H1 (cell line): ENCODE measurements at regions not wholly inside any gene's neighbourhood (a gene's known extent, or its start where the extent isn't known, plus 50 kb on each side); places are given as distances from the start of the nearest gene placed in this dataset.

Experiments
- CTCF ChIA-PET: fragments of 300-600 bp; sonication (Branson Sonifier 250); formaldehyde crosslinking; loops from one replicate; lab custom pipeline; 2021; ENCODE audit not compliant: partially characterized antibody; lab: Charles Lee
- POLR2A ChIA-PET: fragments of 300-600 bp; sonication (Branson Sonifier 250); formaldehyde crosslinking; loops from one replicate; lab custom pipeline; 2021; ENCODE audit warnings: inconsistent platforms; ENCODE audit not compliant: partially characterized antibody; lab: Charles Lee
- DNase-seq, 2 experiments: peaks; one replicate each; pipeline versions ENCODE4 v3.0.0 to v3.0.0-alpha.2; 2010 to 2022; ENCODE audit warnings: low spot score in 2 of 2, low read depth in 1 of 2, mixed read lengths in 1 of 2
- FAIRE-seq: peaks from 2 replicates; lab custom pipeline; 2011; peaks lifted over from hg19 to GRCh38; lab: Jason Lieb, UNC
- H2AFZ ChIP-seq: 2 replicates; pipeline ENCODE4 v1.8.1; 2012; ENCODE audit warnings: low read length, inconsistent platforms
- H2AK5ac ChIP-seq: 2 replicates; pipeline ENCODE4 v1.6.1; 2013; ENCODE audit warnings: low read depth, low read length
- H2BK120ac ChIP-seq: replicated peaks from 2 replicates; pipeline ENCODE3; 2013; ENCODE audit warnings: low read depth, low read length, inconsistent platforms
- H2BK12ac ChIP-seq: 2 replicates; pipeline ENCODE4 v1.6.1; 2013; ENCODE audit warnings: low read depth, low read length
- H2BK15ac ChIP-seq: 2 replicates; pipeline ENCODE4 v1.6.1; 2013; ENCODE audit warnings: low read length
- H2BK20ac ChIP-seq: 2 replicates; pipeline ENCODE4 v1.6.1; 2013; ENCODE audit warnings: low read length
- H2BK5ac ChIP-seq: 2 replicates; pipeline ENCODE4 v1.6.1; 2013; ENCODE audit warnings: low read depth, low read length
- H3K14ac ChIP-seq: 2 replicates; pipeline ENCODE4 v1.6.1; 2013; ENCODE audit warnings: inconsistent platforms; ENCODE audit not compliant: insufficient read length
- H3K18ac ChIP-seq: 2 replicates; pipeline ENCODE4 v1.6.1; 2013; ENCODE audit warnings: low read length; ENCODE audit errors: extremely low read depth
- H3K23ac ChIP-seq: 2 replicates; pipeline ENCODE4 v1.6.1; 2013; ENCODE audit warnings: inconsistent platforms; ENCODE audit not compliant: insufficient read length
- H3K23me2 ChIP-seq: 2 replicates; pipeline ENCODE4 v1.6.1; 2013; ENCODE audit warnings: low read depth, low read length
- H3K27ac ChIP-seq: 2 replicates; pipeline ENCODE4 v1.6.1; 2011; ENCODE audit warnings: low read depth, low read length, inconsistent platforms
- H3K27me3 ChIP-seq, 4 experiments: replicated peaks in 1 of 4; 1 replicate in 1 of 4; 2 replicates in 3 of 4; pipeline versions ENCODE4 v1.6.1 to v1.8.1; 2011 to 2013; ENCODE audit warnings: low read length in 3 of 4, mild to moderate bottlenecking in 3 of 4, inconsistent platforms in 2 of 4, mixed read lengths in 2 of 4, moderate library complexity in 1 of 4; ENCODE audit not compliant: control insufficient read depth in 3 of 4, insufficient read depth in 3 of 4; ENCODE audit errors: extremely low read depth in 1 of 4
- H3K36me3 ChIP-seq, 4 experiments: 2 replicates each; pipeline versions ENCODE4 v1.6.1 to v1.8.1; 2011 to 2013; ENCODE audit warnings: mild to moderate bottlenecking in 4 of 4, low read length in 3 of 4, moderate library complexity in 2 of 4, control low read depth in 1 of 4, inconsistent platforms in 1 of 4; ENCODE audit not compliant: insufficient read depth in 4 of 4, control insufficient read depth in 2 of 4
- H3K4ac ChIP-seq: replicated peaks from 2 replicates; pipeline ENCODE3; 2013; ENCODE audit warnings: low read length, low read depth, mixed read lengths, inconsistent platforms; ENCODE audit not compliant: insufficient read length
- H3K4me1 ChIP-seq, 4 experiments: replicated peaks in 1 of 4; 1 replicate in 1 of 4; 2 replicates in 3 of 4; pipeline versions ENCODE4 v1.6.1 to v1.8.1; 2011 to 2013; ENCODE audit warnings: low read length in 3 of 4, inconsistent platforms in 2 of 4, mixed read lengths in 1 of 4; ENCODE audit not compliant: insufficient read depth in 4 of 4, control insufficient read depth in 3 of 4
- H3K4me2 ChIP-seq, 2 experiments: 2 replicates each; pipeline versions ENCODE4 v1.6.1 to v1.8.1; 2011 to 2013; ENCODE audit warnings: low read depth in 2 of 2, low read length in 2 of 2, control low read depth in 1 of 2, inconsistent platforms in 1 of 2, mild to moderate bottlenecking in 1 of 2; ENCODE audit not compliant: insufficient read depth in 1 of 2
- H3K4me3 ChIP-seq, 4 experiments: fragments of 200-600, 300-600 bp in 1 of 4; sonication (generic), shearing (Covaris generic), sonication (Bioruptor Twin) in 1 of 4; 2 replicates each; pipeline versions ENCODE4 v1.5.1 to v1.8.1; 2011 to 2016; ENCODE audit warnings: low read length in 4 of 4, low read depth in 3 of 4, control low read depth in 2 of 4, inconsistent platforms in 2 of 4, mild to moderate bottlenecking in 2 of 4, mixed read lengths in 1 of 4, moderate library complexity in 1 of 4; ENCODE audit not compliant: insufficient read depth in 2 of 4; ENCODE audit errors: extremely low read depth in 1 of 4
- H3K56ac ChIP-seq: replicated peaks from 2 replicates; pipeline ENCODE3; 2013; ENCODE audit warnings: low read depth, mild to moderate bottlenecking, mixed read lengths, low read length, inconsistent platforms; ENCODE audit not compliant: insufficient read length
- H3K79me1 ChIP-seq: 2 replicates; pipeline ENCODE4 v1.6.1; 2013; ENCODE audit warnings: low read depth, low read length, control low read depth
- H3K79me2 ChIP-seq, 2 experiments: 2 replicates each; pipeline versions ENCODE4 v1.6.1 to v1.8.1; 2012 to 2013; ENCODE audit warnings: low read length in 2 of 2, mild to moderate bottlenecking in 2 of 2, inconsistent platforms in 1 of 2; ENCODE audit not compliant: insufficient read depth in 2 of 2, control insufficient read depth in 1 of 2
- H3K9ac ChIP-seq, 4 experiments: replicated peaks in 1 of 4; 1 replicate in 1 of 4; 2 replicates in 3 of 4; pipeline versions ENCODE4 v1.6.1 to v1.8.1; 2011 to 2013; ENCODE audit warnings: low read depth in 3 of 4, low read length in 3 of 4, control low read depth in 2 of 4, mild to moderate bottlenecking in 2 of 4, moderate library complexity in 2 of 4, inconsistent platforms in 1 of 4; ENCODE audit errors: extremely low read depth in 1 of 4
- H3K9me3 ChIP-seq, 2 experiments: 2 replicates each; pipeline versions ENCODE4 v1.6.1 to v1.8.1; 2012 to 2013; ENCODE audit warnings: mild to moderate bottlenecking in 2 of 2, moderate library complexity in 2 of 2, control low read depth in 1 of 2, inconsistent platforms in 1 of 2, low read depth in 1 of 2, low read length in 1 of 2, mixed read lengths in 1 of 2; ENCODE audit not compliant: insufficient read depth in 2 of 2
- H4K20me1 ChIP-seq, 2 experiments: replicated peaks in 1 of 2; 2 replicates each; pipeline versions ENCODE3 to v1.8.1; 2011 to 2013; ENCODE audit warnings: inconsistent platforms in 2 of 2, low read length in 2 of 2, mild to moderate bottlenecking in 1 of 2; ENCODE audit not compliant: insufficient read depth in 2 of 2, control insufficient read depth in 1 of 2
- H4K5ac ChIP-seq: 2 replicates; pipeline ENCODE4 v1.6.1; 2013; ENCODE audit warnings: low read length, low read depth, mixed read lengths, inconsistent platforms; ENCODE audit not compliant: insufficient read length
- H4K8ac ChIP-seq: 2 replicates; pipeline ENCODE4 v1.8.0; 2013; ENCODE audit warnings: mild to moderate bottlenecking, moderate library complexity, low read length, inconsistent platforms; ENCODE audit not compliant: insufficient read depth; ENCODE audit errors: extremely low read depth
- H4K91ac ChIP-seq: replicated peaks from 2 replicates; pipeline ENCODE3; 2013; ENCODE audit warnings: low read length, mixed read lengths, inconsistent platforms; ENCODE audit not compliant: insufficient read length
- ASH2L ChIP-seq: fragments of 200-600, 300-600 bp; sonication (generic); IDR thresholded peaks from one replicate; pipeline ENCODE4 v1.7.1; 2017; ENCODE audit warnings: low read length
- CBX8 ChIP-seq: fragments of 300-800, 300-1000 bp; sonication (generic); IDR thresholded peaks from 2 replicates; pipeline ENCODE4 v1.7.1; 2016; ENCODE audit warnings: low read depth, low read length, borderline replicate concordance
- CHD2 ChIP-seq: IDR thresholded peaks from 2 replicates; pipeline ENCODE4 v1.6.1; 2012; ENCODE audit warnings: low read length, improper control_type of control experiment
- CREB1 ChIP-seq: IDR thresholded peaks from 2 replicates; pipeline ENCODE4 v1.6.1; 2012; ENCODE audit warnings: inconsistent platforms
- E2F6 ChIP-seq: IDR thresholded peaks from 2 replicates; pipeline ENCODE4 v1.6.1; 2012; ENCODE audit warnings: inconsistent platforms
- FOSL1 ChIP-seq: IDR thresholded peaks from 2 replicates; pipeline ENCODE4 v1.6.1; 2011; ENCODE audit warnings: mild to moderate bottlenecking, low read depth, low read length, moderate library complexity; ENCODE audit not compliant: insufficient read depth
- JUND ChIP-seq: IDR thresholded peaks from 2 replicates; pipeline ENCODE4 v1.6.1; 2011; ENCODE audit warnings: mild to moderate bottlenecking, improper control_type of control experiment, low read length
- PHF8 ChIP-seq: fragments of 200-600 bp; sonication (generic); conservative IDR thresholded peaks from 2 replicates; pipeline ENCODE4 v1.7.1; 2012; ENCODE audit warnings: low read depth, mild to moderate bottlenecking, inconsistent platforms, low read length, moderate library complexity
- RNF2 ChIP-seq: fragments of 200-900, 300-1000 bp; sonication (generic); IDR thresholded peaks from 2 replicates; pipeline ENCODE4 v1.7.1; 2016; ENCODE audit warnings: borderline replicate concordance, low read depth, mild to moderate bottlenecking, antibody characterized with exemption, low read length; ENCODE audit not compliant: poor library complexity, severe bottlenecking; ENCODE audit errors: missing control alignments
- SIRT6 ChIP-seq: IDR thresholded peaks from one replicate; pipeline ENCODE4 v1.7.1; 2012; ENCODE audit warnings: low read length, inconsistent platforms
- SP4 ChIP-seq: IDR thresholded peaks from 2 replicates; pipeline ENCODE4 v1.6.1; 2012; ENCODE audit warnings: low read length, inconsistent platforms
- TAF7 ChIP-seq: optimal IDR thresholded peaks from 2 replicates; pipeline ENCODE3; 2011; ENCODE audit warnings: low read depth, mild to moderate bottlenecking, inconsistent platforms, low read length, moderate library complexity, borderline replicate concordance
- YY1 ChIP-seq: IDR thresholded peaks from 2 replicates; pipeline ENCODE4 v1.6.1; 2011; ENCODE audit warnings: low read depth, mild to moderate bottlenecking, low read length
- ZNF274 ChIP-seq: IDR thresholded peaks from 2 replicates; pipeline ENCODE4 v1.7.0; 2012; ENCODE audit warnings: low read length, borderline replicate concordance; ENCODE audit errors: extremely low read depth

DNA sequence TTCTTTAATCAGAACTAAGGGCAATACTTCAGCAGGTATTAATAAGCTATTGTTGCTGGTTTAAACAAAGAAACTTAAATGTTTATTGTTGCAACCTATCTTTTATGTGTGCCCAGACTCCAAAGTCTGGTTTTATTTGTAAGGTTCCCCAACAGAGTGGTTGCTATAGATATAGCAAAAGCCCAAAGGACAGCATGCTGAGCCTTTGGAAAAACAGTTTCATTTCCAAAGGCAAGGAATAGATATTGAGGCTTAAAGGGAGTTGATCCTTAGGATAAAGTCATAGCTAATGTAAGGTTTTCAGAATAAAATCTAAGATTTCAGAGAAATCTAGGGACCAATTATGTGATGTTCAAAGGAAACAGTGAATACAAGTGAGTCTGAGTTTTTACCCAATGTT, 413.2 kb upstream of the SLC14A2 start:
- TF ChIP-seq JUND = no peak
- no peak for TF ChIP-seq SIRT6
- no peak for TF ChIP-seq CREB1
- TF ChIP-seq TAF7 = no peak
- TF ChIP-seq CBX8 = no peak
- no peak for TF ChIP-seq CHD2
- TF ChIP-seq SP4 = no peak
- no peak for TF ChIP-seq ZNF274
- TF ChIP-seq RNF2 = no peak
- TF ChIP-seq FOSL1 = no peak
- no peak for TF ChIP-seq YY1
- no peak for TF ChIP-seq PHF8
- TF ChIP-seq E2F6 = no peak
- no peak for TF ChIP-seq ASH2L
- H4K8ac ChIP-seq = no peak overlapping the region
- no peak overlapping the region for H3K9ac ChIP-seq
- H2BK120ac ChIP-seq = no peak overlapping the region
- no peak overlapping the region for H3K27ac ChIP-seq
- ChIA-PET POLR2A (no interaction called here), CTCF (interaction anchor here (0.6 to 1.3 kb wide), 2 partner anchors 10 to 409 kb away, joined by 3 to 7 read pairs; no protein-coding TSS in a partner anchor)
- no peak overlapping the region for H2BK5ac ChIP-seq
- no peak overlapping the region for H2BK20ac ChIP-seq
- H3K27me3 ChIP-seq = no peaks in the 10 kb centered on the region
- H2AK5ac ChIP-seq = no peak overlapping the region
- no peak overlapping the region for H3K4me2 ChIP-seq
- FAIRE-seq (no peak), DNase-seq (no peak)
- H4K5ac ChIP-seq = no peak overlapping the region
- no peak overlapping the region for H2AFZ ChIP-seq
- H3K79me1 ChIP-seq = no peaks in the 10 kb centered on the region
- no peak overlapping the region for H3K14ac ChIP-seq
- H4K91ac ChIP-seq = no peak overlapping the region
- no peak overlapping the region for H3K4me3 ChIP-seq
- H3K23ac ChIP-seq = no peak overlapping the region
- H2BK12ac ChIP-seq = no peak overlapping the region
- no peaks in the 10 kb centered on the region; a peak in 1 of 4 replicates for H3K9me3 ChIP-seq
- no peak overlapping the region for H3K56ac ChIP-seq
- H4K20me1 ChIP-seq = no peaks in the 10 kb centered on the region
- H3K79me2 ChIP-seq = no peaks in the 10 kb centered on the region
- H3K36me3 ChIP-seq = no peaks in the 10 kb centered on the region
- no peaks in the 10 kb centered on the region for H3K4me1 ChIP-seq
- no peak overlapping the region for H3K18ac ChIP-seq
- H3K4ac ChIP-seq = no peak overlapping the region
- H2BK15ac ChIP-seq = no peak overlapping the region
- H3K23me2 ChIP-seq = no peaks in the 10 kb centered on the region
